Brain microvascular endothelial cell (primary cell): ENCODE measurements at regions not wholly inside any gene's neighbourhood (a gene's known extent, or its start where the extent isn't known, plus 50 kb on each side); places are given as distances from the start of the nearest gene placed in this dataset.

Source experiments
- DNase-seq: peaks from one replicate; pipeline ENCODE4 v3.0.0-alpha.2; 2020
- H3K27ac ChIP-seq: fragments of 250-450 bp; sonication (Bioruptor Pico); 2 replicates; pipeline ENCODE4 v1.5.1; 2020; ENCODE audit warnings: mild to moderate bottlenecking, moderate library complexity
- H3K27me3 ChIP-seq: fragments of 250-450 bp; sonication (Bioruptor Pico); replicated peaks from 2 replicates; pipeline ENCODE4 v1.5.1; 2020; ENCODE audit warnings: mild to moderate bottlenecking
- H3K36me3 ChIP-seq: fragments of 250-450 bp; sonication (Bioruptor Pico); replicated peaks from 2 replicates; pipeline ENCODE4 v1.5.1; 2020; ENCODE audit warnings: mild to moderate bottlenecking
- H3K4me3 ChIP-seq: 2 replicates; pipeline ENCODE4 v1.5.1; 2011; ENCODE audit warnings: low read depth, mild to moderate bottlenecking, control low read depth, low read length, moderate library complexity
- in situ Hi-C: cut with HindIII; loops from 2 replicates; pipeline ENCODE4 v1.10.0; 2017; ENCODE audit warnings: low sequenced_read_pairs, low pct_ligation_motif_present
- TF ChIP-seq, protein P1 (sequence below): IDR thresholded peaks from 2 replicates; pipeline ENCODE4 v1.5.1; 2011; ENCODE audit warnings: low read depth, mild to moderate bottlenecking, moderate library complexity, low read length, control low read depth, inconsistent platforms; ENCODE audit errors: missing control alignments

DNA sequence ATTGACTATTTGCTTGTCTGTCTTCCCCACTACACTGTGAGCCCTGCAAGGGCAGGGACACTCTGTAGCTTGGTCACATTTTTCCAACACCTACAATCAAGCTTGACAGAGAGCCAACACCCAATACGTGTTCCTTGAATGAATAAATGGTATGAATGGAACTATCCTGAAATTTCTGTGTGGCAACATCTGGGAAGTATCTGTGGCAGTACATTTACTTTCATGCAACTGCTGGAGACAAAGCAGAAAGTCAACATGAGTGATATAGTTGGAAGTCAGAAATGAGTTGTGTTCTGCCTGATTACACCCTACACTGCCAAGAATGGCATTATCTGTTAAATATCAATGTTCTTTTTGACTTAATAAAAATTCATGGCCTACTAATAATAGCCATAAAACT is 343.5 kb upstream of the F9 start:
- TF ChIP-seq, protein P1, sequence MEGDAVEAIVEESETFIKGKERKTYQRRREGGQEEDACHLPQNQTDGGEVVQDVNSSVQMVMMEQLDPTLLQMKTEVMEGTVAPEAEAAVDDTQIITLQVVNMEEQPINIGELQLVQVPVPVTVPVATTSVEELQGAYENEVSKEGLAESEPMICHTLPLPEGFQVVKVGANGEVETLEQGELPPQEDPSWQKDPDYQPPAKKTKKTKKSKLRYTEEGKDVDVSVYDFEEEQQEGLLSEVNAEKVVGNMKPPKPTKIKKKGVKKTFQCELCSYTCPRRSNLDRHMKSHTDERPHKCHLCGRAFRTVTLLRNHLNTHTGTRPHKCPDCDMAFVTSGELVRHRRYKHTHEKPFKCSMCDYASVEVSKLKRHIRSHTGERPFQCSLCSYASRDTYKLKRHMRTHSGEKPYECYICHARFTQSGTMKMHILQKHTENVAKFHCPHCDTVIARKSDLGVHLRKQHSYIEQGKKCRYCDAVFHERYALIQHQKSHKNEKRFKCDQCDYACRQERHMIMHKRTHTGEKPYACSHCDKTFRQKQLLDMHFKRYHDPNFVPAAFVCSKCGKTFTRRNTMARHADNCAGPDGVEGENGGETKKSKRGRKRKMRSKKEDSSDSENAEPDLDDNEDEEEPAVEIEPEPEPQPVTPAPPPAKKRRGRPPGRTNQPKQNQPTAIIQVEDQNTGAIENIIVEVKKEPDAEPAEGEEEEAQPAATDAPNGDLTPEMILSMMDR = no peak
- H3K27ac ChIP-seq = no peak overlapping the region
- H3K4me3 ChIP-seq = no peak overlapping the region
- no peaks in the 10 kb centered on the region for H3K36me3 ChIP-seq
- in situ Hi-C loops = no loop called here
- H3K27me3 ChIP-seq = no peaks in the 10 kb centered on the region
- DNase-seq = no peak

DNA sequence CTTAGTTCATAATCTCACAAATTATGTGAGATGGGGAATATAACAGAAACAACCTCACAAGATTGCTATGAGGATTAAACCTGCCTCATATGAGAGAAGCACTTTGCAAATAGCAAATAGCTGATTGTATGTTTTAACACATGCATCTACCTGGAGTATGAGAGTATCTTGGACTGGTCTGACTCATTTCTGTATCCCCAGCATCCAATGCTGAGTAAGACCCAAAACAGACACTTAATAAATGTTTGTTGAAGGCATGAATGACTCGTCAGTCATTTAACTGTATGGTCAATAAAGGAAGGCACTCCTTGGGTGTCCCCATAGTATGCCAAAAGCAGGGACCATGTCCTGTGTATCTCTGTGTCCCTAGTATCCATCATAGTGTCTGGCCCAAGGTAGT is 350.9 kb upstream of the F9 start:
- H3K4me3 ChIP-seq = no peak overlapping the region
- no peaks in the 10 kb centered on the region for H3K36me3 ChIP-seq
- in situ Hi-C loops = no loop called here
- H3K27me3 ChIP-seq = no peaks in the 10 kb centered on the region
- TF ChIP-seq, protein P1 = no peak
- H3K27ac ChIP-seq = no peak overlapping the region
- no peak for DNase-seq

DNA sequence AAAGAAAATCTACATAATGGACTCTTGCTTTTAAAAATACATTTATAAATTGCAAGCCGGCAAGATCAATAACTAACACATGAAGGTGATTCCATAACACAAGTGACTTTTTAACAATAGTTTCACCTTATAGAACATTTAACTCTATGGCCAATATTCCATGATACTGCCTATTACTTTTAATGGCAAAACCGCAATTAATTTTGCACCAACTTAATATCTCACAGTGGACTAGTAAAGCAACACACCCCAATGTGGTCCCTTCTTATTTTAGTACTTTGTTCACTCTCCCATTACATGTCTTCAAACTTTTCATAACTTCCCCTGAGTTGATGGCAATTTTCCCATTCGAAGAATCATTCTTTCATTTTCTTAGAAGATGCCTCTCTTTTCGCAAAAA is 351.6 kb upstream of the F9 start:
- H3K27me3 ChIP-seq = no peaks in the 10 kb centered on the region
- no peak overlapping the region for H3K4me3 ChIP-seq
- no peak for DNase-seq
- H3K27ac ChIP-seq = no peak overlapping the region
- in situ Hi-C loops = no loop called here
- TF ChIP-seq, protein P1 = no peak
- no peaks in the 10 kb centered on the region for H3K36me3 ChIP-seq

DNA sequence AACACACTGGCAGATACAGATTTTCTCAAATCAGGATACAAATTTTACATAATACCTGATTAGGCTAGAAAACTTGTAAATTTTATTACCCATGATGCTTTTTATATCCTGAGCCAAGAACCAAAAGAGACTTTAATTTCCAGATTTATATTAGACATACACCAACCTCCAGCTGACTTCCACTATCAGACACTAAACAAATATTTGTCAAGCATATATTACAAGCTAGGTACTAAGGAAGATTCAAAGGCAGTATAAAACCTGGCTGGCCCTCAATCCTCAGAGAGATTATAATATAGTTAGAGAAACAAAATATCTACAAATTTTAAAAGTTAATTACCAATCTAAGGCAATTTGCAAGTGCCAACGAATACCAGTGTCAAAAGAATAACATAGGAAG is 357.8 kb upstream of the F9 start:
- Histone ChIP-seq H3K4me3 (no peak overlapping the region), H3K36me3 (no peaks in the 10 kb centered on the region), H3K27ac (no peak overlapping the region), H3K27me3 (no peaks in the 10 kb centered on the region)
- TF ChIP-seq, protein P1 = no peak
- in situ Hi-C loops = no loop called here
- DNase-seq = no peak

DNA sequence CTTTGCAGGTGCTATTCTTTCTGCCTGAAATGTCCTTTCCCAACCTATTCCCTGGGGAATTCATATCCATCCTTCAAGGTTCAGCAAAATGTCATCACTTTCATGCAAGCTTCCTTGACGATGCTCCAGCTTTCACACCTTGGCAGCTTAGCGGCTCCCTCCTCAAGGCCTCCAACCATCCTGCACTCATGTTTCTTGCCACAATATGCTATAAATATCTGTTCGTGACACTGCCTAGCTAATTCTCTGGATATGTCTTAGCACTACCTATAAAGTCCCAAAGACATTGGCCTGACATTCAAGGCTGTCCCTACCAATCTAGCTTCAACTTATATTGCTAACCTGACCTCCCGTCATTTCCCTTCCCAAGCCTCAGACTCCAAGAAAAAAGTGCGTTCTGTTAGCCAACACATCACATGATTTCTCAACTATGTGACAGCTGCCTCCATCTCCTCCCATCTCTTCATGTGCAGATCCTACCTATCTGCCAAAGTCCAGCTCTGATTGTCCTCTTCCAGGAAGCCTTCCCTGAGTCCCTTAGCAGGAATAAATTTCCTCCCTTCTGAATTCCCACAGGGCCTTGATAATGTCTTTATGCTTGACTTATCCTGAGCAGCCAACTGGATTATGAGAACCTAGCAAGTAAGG is 359.9 kb upstream of the F9 start:
- no peak overlapping the region for H3K27ac ChIP-seq
- no peaks in the 10 kb centered on the region for H3K36me3 ChIP-seq
- H3K4me3 ChIP-seq = no peak overlapping the region
- in situ Hi-C loops = no loop called here
- TF ChIP-seq, protein P1 = no peak
- H3K27me3 ChIP-seq = no peaks in the 10 kb centered on the region
- DNase-seq = no peak

DNA sequence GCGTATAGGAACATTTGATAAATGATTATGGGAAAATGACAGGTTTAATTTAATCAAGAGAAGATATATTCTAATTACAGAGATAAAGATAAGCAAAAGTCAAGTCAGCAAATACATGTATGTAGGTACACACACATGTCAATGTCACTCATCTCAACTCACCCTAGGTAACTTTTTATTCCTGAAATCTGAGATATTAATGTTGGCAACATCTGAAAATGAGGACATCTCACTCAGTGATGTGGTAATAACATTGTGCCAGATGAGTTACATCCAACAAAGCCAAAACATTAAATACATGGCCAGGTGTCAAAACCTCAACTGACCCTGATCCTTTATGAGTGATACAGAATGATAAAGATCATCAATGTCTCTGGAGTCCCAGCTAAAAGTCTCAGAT is 363.3 kb upstream of the F9 start:
- no peaks in the 10 kb centered on the region for H3K36me3 ChIP-seq
- DNase-seq = no peak
- in situ Hi-C loops = no loop called here
- H3K27me3 ChIP-seq = no peaks in the 10 kb centered on the region
- H3K27ac ChIP-seq = no peak overlapping the region
- TF ChIP-seq, protein P1 = no peak
- no peak overlapping the region for H3K4me3 ChIP-seq
